Activated T-cell treated with anti-CD3 and anti-CD28 coated beads, Interleukin-2, amount 50 U/mL, for 72 hours (primary cell): ENCODE measurements at regions not wholly inside any gene's neighbourhood (a gene's known extent, or its start where the extent isn't known, plus 50 kb on each side); places are given as distances from the start of the nearest gene placed in this dataset.

ENCODE experiments used
- ATAC-seq, 2 donors: fragments of 150-1000 bp; cut with Tn5 transposase; replicated peaks in 1 of 2; 2 replicates each; pipeline ENCODE4 v1.10.0; 2021; ENCODE audit warnings: moderate library complexity in 2 of 2, mild to moderate bottlenecking in 1 of 2
- DNase-seq, 2 donors: peaks; one replicate each; pipeline ENCODE4 v3.0.0; 2021 to 2022; ENCODE audit warnings: mixed read lengths in 1 of 2
- H3K27ac Mint-ChIP-seq: one replicate; pipeline ENCODE4 v1.8.0; 2022; ENCODE audit warnings: mild to moderate bottlenecking, moderate library complexity, mixed read lengths
- H3K27me3 Mint-ChIP-seq: one replicate; pipeline ENCODE4 v1.8.0; 2022; ENCODE audit warnings: low read depth, mixed read lengths
- H3K36me3 Mint-ChIP-seq, 2 donors: one replicate each; pipeline ENCODE4 v1.8.0; 2022; ENCODE audit warnings: mixed read lengths in 2 of 2, mild to moderate bottlenecking in 1 of 2; ENCODE audit not compliant: insufficient read depth in 2 of 2
- H3K4me1 Mint-ChIP-seq: one replicate; pipeline ENCODE4 v1.8.0; 2022; ENCODE audit warnings: low read depth, mixed read lengths
- H3K4me3 Mint-ChIP-seq, 2 donors: one replicate each; pipeline ENCODE4 v1.8.0; 2022; ENCODE audit warnings: mild to moderate bottlenecking in 2 of 2, mixed read lengths in 2 of 2, moderate library complexity in 2 of 2
- H3K9me3 Mint-ChIP-seq, 2 donors: one replicate each; pipeline ENCODE4 v1.8.0; 2022; ENCODE audit warnings: mixed read lengths in 2 of 2

DNA sequence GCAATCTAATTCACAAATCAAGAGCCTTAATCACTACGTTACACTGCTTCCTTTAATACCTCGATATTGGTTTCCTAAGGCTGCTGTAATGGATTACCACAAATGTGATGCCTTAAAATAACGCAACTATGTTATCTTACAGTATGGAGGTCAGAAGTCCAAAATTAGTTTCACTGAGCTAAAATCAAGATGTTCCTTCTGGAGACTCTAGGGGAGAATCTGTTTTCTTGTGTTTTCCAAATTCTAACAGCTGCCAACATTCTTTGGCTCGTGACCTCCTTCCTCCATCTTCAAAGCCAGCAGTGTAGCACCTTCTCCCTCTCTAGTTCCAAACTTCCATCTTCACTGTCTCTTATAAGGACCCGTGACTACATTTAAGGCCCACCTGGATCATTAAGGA is 335.0 kb upstream of the NFIA start:
- Mint-ChIP-seq H3K27ac (no peak overlapping the region), H3K36me3 (no peaks in the 10 kb centered on the region), H3K9me3 (no peaks in the 10 kb centered on the region), H3K4me3 (no peak overlapping the region), H3K4me1 (no peaks in the 10 kb centered on the region), H3K27me3 (no peaks in the 10 kb centered on the region)
- no peak for ATAC-seq
- no peak for DNase-seq

GRCh38 chr1:60746278-60746791 is 336.0 kb upstream of the NFIA start:
- no peaks in the 10 kb centered on the region for H3K36me3 Mint-ChIP-seq
- H3K9me3 Mint-ChIP-seq = no peaks in the 10 kb centered on the region

DNA sequence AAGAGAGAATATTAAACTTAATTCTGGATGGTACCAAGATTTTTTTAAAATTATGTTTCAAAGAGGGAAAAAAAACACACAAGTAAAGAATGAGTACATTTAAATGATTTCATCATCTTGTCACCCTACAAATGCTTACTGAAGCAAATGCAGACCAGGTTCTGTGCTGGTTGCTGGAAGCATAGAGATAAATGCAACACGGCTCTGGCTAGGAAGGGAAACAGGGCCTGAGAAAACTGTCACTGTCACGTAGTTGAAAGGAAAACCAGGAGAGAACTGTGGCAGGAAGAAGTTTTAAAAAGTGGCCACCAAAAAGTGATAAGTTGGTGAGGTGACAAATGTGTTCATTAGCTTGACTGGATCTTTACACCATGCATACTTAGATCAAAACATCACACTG is 336.9 kb upstream of the NFIA start:
- H3K36me3 Mint-ChIP-seq = no peaks in the 10 kb centered on the region
- no peak overlapping the region for H3K4me3 Mint-ChIP-seq
- H3K4me1 Mint-ChIP-seq = no peaks in the 10 kb centered on the region

More at GRCh38 chr1:60746278-60746791, 336.0 kb upstream of the NFIA start:
- no peak overlapping the region for H3K27ac Mint-ChIP-seq
- ATAC-seq = no peak
- H3K4me3 Mint-ChIP-seq = no peak overlapping the region
- H3K27me3 Mint-ChIP-seq = no peaks in the 10 kb centered on the region
- DNase-seq = no peak
- H3K4me1 Mint-ChIP-seq = no peaks in the 10 kb centered on the region

GRCh38 chr1:60742339-60742738 is 340.0 kb upstream of the NFIA start:
- Mint-ChIP-seq H3K27ac (no peak overlapping the region), H3K4me1 (no peaks in the 10 kb centered on the region), H3K27me3 (no peaks in the 10 kb centered on the region), H3K36me3 (no peaks in the 10 kb centered on the region), H3K4me3 (no peak overlapping the region), H3K9me3 (no peaks in the 10 kb centered on the region)
- DNase-seq (no peak), ATAC-seq (no peak)

More for the DNA sequence above, 336.9 kb upstream of the NFIA start:
- H3K27ac Mint-ChIP-seq = no peak overlapping the region
- DNase-seq = no peak
- H3K27me3 Mint-ChIP-seq = no peaks in the 10 kb centered on the region
- no peaks in the 10 kb centered on the region for H3K9me3 Mint-ChIP-seq
- ATAC-seq = no peak

DNA sequence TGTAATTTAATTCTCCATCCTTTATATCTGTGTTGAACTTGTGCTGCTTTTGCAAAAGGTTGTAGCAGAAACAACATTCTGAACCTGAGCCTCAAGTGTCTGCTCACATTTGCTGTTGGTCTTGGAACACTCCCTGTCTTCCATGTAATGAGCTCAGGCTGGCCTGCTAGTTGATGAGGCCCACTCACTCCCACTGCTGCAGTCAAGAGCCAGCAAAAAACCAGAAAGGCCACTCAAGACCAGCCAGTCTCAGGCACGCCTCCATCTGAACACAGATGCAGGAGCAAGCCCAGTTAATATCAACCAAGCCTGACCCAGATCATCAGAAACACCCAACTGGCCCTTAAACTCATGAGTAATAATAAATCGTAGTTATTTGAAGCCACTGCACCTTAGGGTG is 342.2 kb upstream of the NFIA start:
- DNase-seq = no peak
- Mint-ChIP-seq H3K27ac (no peak overlapping the region), H3K4me1 (no peaks in the 10 kb centered on the region), H3K27me3 (peaks cover 7% of the 10 kb centered on the region), H3K36me3 (no peaks in the 10 kb centered on the region), H3K9me3 (no peaks in the 10 kb centered on the region), H3K4me3 (no peak overlapping the region)
- no peak for ATAC-seq

DNA sequence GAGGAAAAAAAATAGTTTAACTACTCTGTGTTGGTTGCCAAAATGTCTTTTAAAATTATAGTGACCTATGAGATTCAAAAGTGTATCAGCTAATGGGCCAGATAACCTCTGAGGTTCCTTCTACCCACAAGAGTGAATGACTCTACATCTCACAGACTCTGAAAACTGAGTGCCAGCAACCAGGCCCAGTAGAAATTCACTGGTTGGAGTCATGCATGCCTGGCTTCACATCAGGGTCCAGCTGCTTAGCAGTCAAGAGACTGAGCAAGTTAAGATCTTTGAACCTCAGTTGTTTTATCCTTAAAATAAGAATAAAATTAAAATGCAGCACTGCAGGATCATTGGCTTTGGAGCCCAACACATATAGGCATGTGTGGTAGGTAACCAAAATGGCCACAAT is 342.6 kb upstream of the NFIA start:
- no peak for ATAC-seq
- Mint-ChIP-seq H3K4me3 (no peak overlapping the region), H3K36me3 (no peaks in the 10 kb centered on the region), H3K9me3 (no peaks in the 10 kb centered on the region), H3K27ac (no peak overlapping the region), H3K27me3 (peaks cover 7% of the 10 kb centered on the region), H3K4me1 (no peaks in the 10 kb centered on the region)
- no peak for DNase-seq

DNA sequence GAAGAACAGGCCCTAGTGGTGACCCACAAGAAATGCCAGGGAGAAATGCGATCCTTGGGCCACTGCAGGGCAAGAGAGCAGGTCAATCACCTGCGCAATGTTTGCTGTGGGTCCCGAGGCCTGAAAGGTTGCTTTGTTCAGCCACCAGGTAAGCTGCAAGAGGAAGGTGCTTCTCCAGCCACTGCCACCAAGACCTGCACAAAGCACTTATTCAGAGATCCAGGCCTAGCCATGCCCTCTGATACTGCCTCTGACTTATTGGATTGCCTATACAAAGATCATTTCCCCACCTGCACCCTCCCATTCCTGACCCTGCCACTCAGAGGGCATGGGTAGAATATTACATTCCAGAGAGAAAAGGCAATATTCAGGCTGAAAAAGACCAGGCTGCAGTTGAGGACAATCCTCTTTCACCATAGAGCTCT is 349.4 kb upstream of the NFIA start:
- no peak for DNase-seq
- no peak overlapping the region for H3K4me3 Mint-ChIP-seq
- no peaks in the 10 kb centered on the region for H3K4me1 Mint-ChIP-seq
- ATAC-seq = no peak
- H3K9me3 Mint-ChIP-seq = no peaks in the 10 kb centered on the region
- no peaks in the 10 kb centered on the region for H3K36me3 Mint-ChIP-seq
- H3K27me3 Mint-ChIP-seq = peaks cover 7% of the 10 kb centered on the region
- H3K27ac Mint-ChIP-seq = no peak overlapping the region

- Mint-ChIP-seq H3K9me3 (no peaks in the 10 kb centered on the region), H3K27ac (no peak overlapping the region), H3K36me3 (no peaks in the 10 kb centered on the region), H3K4me1 (no peaks in the 10 kb centered on the region), H3K27me3 (peaks cover 7% of the 10 kb centered on the region), H3K4me3 (no peak overlapping the region)
- ATAC-seq (no peak), DNase-seq (no peak)
These were observed 351.0 kb upstream of the NFIA start for GRCh38 chr1:60731321-60731720.

- Mint-ChIP-seq H3K4me1 (no peaks in the 10 kb centered on the region), H3K27ac (no peak overlapping the region), H3K9me3 (peaks cover 0 to 1% of the 10 kb centered on the region in 2 donors), H3K27me3 (no peaks in the 10 kb centered on the region), H3K4me3 (no peak overlapping the region), H3K36me3 (no peaks in the 10 kb centered on the region)
- ATAC-seq (no peak), DNase-seq (no peak)
These were observed 354.8 kb upstream of the NFIA start for GRCh38 chr1:60727552-60727951.

GRCh38 chr1:60716472-60716871 is 365.9 kb upstream of the NFIA start:
- Mint-ChIP-seq H3K4me1 (no peaks in the 10 kb centered on the region), H3K9me3 (peaks cover 0 to 2% of the 10 kb centered on the region in 2 donors), H3K36me3 (no peaks in the 10 kb centered on the region)

GRCh38 chr1:60715970-60716369 is 366.4 kb upstream of the NFIA start:
- no peak overlapping the region for H3K27ac Mint-ChIP-seq
- DNase-seq = no peak

More at GRCh38 chr1:60716472-60716871, 365.9 kb upstream of the NFIA start:
- Mint-ChIP-seq H3K27ac (no peak overlapping the region), H3K4me3 (no peak overlapping the region), H3K27me3 (no peaks in the 10 kb centered on the region)
- no peak for DNase-seq
- ATAC-seq = no peak

DNA sequence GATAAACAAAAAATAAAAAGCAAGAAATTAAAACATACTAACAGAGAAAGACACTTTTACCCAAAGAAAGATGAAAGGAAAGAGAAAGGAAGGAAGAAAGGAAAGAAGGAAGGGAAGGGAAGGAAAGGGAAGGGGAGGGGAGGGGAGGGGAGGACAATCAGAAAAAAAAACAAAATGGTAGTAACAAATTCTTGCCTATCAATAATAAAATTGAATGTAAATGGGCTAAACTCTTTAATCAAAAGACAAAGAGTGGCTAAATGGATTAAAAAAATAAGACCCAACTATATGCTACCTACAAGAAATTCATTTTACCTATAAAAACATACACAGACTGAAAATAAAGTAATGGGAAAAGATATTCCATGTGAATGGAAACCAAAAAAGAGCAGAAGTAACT is 372.9 kb upstream of the NFIA start:
- ATAC-seq = no peak
- no peak for DNase-seq
- no peaks in the 10 kb centered on the region for H3K4me1 Mint-ChIP-seq

More at GRCh38 chr1:60715970-60716369, 366.4 kb upstream of the NFIA start:
- H3K36me3 Mint-ChIP-seq = no peaks in the 10 kb centered on the region
- no peaks in the 10 kb centered on the region for H3K27me3 Mint-ChIP-seq
- H3K4me3 Mint-ChIP-seq = no peak overlapping the region
- no peak for ATAC-seq
- H3K9me3 Mint-ChIP-seq = peaks cover 2 to 5% of the 10 kb centered on the region in 2 donors
- H3K4me1 Mint-ChIP-seq = no peaks in the 10 kb centered on the region

GRCh38 chr1:60705026-60705425 is 377.3 kb upstream of the NFIA start:
- DNase-seq (no peak), ATAC-seq (no peak)
- peaks cover 2 to 5% of the 10 kb centered on the region in 2 donors for H3K9me3 Mint-ChIP-seq
- H3K36me3 Mint-ChIP-seq = peaks cover 0 to 1% of the 10 kb centered on the region in 2 donors
- H3K4me1 Mint-ChIP-seq = no peaks in the 10 kb centered on the region
- no peaks in the 10 kb centered on the region for H3K27me3 Mint-ChIP-seq
- H3K4me3 Mint-ChIP-seq = no peak overlapping the region
- H3K27ac Mint-ChIP-seq = no peak overlapping the region

More for the DNA sequence above, 372.9 kb upstream of the NFIA start:
- H3K27ac Mint-ChIP-seq = no peak overlapping the region
- no peaks in the 10 kb centered on the region for H3K27me3 Mint-ChIP-seq
- no peak overlapping the region for H3K4me3 Mint-ChIP-seq
- H3K9me3 Mint-ChIP-seq = peaks cover 7 to 11% of the 10 kb centered on the region in 2 donors
- peaks cover 0 to 1% of the 10 kb centered on the region in 2 donors for H3K36me3 Mint-ChIP-seq

GRCh38 chr1:60703155-60703554 is 379.2 kb upstream of the NFIA start:
- Mint-ChIP-seq H3K9me3 (peaks cover 0 to 3% of the 10 kb centered on the region in 2 donors), H3K4me3 (no peak overlapping the region), H3K4me1 (no peaks in the 10 kb centered on the region), H3K36me3 (peaks cover 0 to 1% of the 10 kb centered on the region in 2 donors), H3K27ac (no peak overlapping the region), H3K27me3 (no peaks in the 10 kb centered on the region)
- ATAC-seq = no peak
- no peak for DNase-seq
